Chondrocyte (in vitro differentiated cells): ENCODE measurements at regions not wholly inside any gene's neighbourhood (a gene's known extent, or its start where the extent isn't known, plus 50 kb on each side); places are given as distances from the start of the nearest gene placed in this dataset.
"Not testable (repeated sequence)": the region's sequence is repeated elsewhere in the genome, so short reads cannot be mapped to it uniquely, and the experiment has no call there.

Source experiments
- DNase-seq: peaks from one replicate; pipeline ENCODE4 v3.0.0; 2021; ENCODE audit warnings: mixed read lengths, low spot score
- H3K27ac Mint-ChIP-seq: one replicate; pipeline ENCODE4 v1.8.0; 2021; ENCODE audit warnings: mild to moderate bottlenecking, moderate library complexity, mixed read lengths; ENCODE audit not compliant: unreplicated experiment
- H3K27me3 Mint-ChIP-seq: 2 replicates; pipeline ENCODE4 v1.8.0; 2021; ENCODE audit warnings: low read depth, mixed read lengths
- H3K36me3 Mint-ChIP-seq: 2 replicates; pipeline ENCODE4 v1.8.0; 2021; ENCODE audit warnings: low read depth, mixed read lengths
- H3K4me1 Mint-ChIP-seq: 2 replicates; pipeline ENCODE4 v1.8.0; 2021; ENCODE audit warnings: low read depth, mild to moderate bottlenecking, mixed read lengths
- H3K4me3 Mint-ChIP-seq: one replicate; pipeline ENCODE4 v1.8.0; 2021; ENCODE audit warnings: mild to moderate bottlenecking, moderate library complexity, mixed read lengths; ENCODE audit not compliant: unreplicated experiment
- H3K9me3 Mint-ChIP-seq: 2 replicates; pipeline ENCODE4 v1.8.0; 2021; ENCODE audit warnings: low read depth, mixed read lengths
- TF ChIP-seq, protein P1 (sequence below): fragments of 200-600 bp; sonication (generic); IDR thresholded peaks from 2 replicates; pipeline ENCODE4 v1.5.0; 2021; ENCODE audit warnings: antibody characterized with exemption, mild to moderate bottlenecking, moderate library complexity

DNA sequence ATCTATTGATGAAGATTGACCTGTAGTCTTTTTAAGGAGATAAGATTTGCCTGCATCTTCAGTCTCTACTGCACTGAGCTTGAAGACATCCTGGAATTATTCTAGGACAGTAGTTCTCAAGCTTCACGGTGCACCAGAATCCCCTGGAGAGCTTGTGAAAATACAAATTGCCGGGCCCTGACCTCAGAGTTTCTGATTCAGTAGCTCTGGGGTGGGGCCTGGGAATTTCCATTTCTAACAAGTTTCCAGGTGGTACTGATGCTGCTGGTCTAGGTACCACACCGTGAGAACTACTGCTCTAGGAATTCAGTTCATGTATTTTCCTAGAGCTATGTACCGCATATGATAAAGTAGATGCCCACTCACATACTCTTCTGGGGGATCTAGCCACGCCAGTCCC, 246.1 kb downstream of the HS3ST3B1 start:
- Mint-ChIP-seq H3K27ac (no peak overlapping the region), H3K27me3 (no peaks in the 10 kb centered on the region), H3K4me1 (peaks cover 4% of the 10 kb centered on the region), H3K36me3 (no peaks in the 10 kb centered on the region), H3K4me3 (no peak overlapping the region), H3K9me3 (peaks cover 2% of the 10 kb centered on the region)
- TF ChIP-seq, protein P1, sequence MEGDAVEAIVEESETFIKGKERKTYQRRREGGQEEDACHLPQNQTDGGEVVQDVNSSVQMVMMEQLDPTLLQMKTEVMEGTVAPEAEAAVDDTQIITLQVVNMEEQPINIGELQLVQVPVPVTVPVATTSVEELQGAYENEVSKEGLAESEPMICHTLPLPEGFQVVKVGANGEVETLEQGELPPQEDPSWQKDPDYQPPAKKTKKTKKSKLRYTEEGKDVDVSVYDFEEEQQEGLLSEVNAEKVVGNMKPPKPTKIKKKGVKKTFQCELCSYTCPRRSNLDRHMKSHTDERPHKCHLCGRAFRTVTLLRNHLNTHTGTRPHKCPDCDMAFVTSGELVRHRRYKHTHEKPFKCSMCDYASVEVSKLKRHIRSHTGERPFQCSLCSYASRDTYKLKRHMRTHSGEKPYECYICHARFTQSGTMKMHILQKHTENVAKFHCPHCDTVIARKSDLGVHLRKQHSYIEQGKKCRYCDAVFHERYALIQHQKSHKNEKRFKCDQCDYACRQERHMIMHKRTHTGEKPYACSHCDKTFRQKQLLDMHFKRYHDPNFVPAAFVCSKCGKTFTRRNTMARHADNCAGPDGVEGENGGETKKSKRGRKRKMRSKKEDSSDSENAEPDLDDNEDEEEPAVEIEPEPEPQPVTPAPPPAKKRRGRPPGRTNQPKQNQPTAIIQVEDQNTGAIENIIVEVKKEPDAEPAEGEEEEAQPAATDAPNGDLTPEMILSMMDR: no peak
- no peak for DNase-seq

DNA sequence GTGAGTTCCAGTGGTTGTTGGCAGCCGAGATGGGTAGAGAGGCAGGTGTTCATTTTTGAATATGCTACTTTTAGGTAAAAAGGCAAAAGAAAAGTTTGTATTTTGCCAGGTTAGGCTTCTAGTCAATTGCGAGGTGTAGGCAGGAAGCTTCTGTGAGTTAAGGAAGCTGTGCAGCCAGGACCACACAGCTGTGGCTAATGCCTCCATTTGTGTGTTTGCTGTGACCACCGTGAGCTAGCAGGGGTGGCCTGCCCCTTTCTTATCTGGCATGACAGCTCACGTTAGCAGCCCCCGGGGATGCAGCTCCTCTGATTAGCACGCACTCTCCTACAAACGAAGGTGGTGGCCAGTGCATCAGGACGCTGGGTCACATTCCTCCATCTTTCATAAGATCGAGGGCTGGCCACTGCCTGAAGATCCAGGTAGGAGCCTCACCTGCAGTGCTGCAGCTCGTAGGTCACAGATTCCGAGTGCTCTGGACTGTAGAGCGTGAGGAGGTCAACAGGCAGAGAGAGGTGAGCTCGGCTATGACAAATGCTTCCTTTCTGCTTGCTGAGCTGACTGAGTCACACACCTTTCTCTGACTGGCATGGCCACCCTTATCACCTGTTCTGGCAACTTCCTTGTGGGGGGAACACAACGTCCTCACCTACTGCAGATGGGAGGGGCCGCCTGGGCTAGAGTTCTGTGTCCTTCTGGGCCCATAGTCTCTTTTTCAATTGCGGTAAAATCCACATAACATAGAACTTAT, 244.4 kb downstream of the HS3ST3B1 start:
- Mint-ChIP-seq H3K27ac (no peak overlapping the region), H3K27me3 (no peaks in the 10 kb centered on the region), H3K36me3 (no peaks in the 10 kb centered on the region), H3K9me3 (peaks cover 2% of the 10 kb centered on the region), H3K4me3 (no peak overlapping the region), H3K4me1 (peaks cover 9% of the 10 kb centered on the region)
- no peak for DNase-seq
- TF ChIP-seq, protein P1: no peak

DNA sequence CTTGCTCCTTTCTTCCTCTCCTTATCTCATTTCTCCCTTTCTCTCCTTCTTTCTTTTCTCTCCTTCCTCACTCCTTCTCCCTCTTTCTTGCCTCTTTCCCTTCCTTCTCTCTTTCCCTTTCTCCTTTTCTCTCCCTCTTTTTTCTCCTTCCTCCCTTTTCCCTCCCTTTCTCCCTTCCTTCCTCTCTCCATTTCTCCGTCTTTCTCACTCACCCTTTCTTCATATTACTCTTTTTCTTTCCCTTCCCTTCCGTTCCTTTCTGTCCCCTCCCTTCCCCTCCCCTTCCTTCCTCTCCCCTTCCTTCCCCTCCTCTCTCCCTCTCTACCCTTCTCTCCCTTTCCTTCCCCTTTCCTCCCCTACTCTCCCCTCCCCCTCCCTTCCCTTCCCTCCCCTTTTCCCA, 240.8 kb downstream of the HS3ST3B1 start:
- no peak overlapping the region for H3K4me3 Mint-ChIP-seq
- no peak overlapping the region for H3K27ac Mint-ChIP-seq
- H3K27me3 Mint-ChIP-seq: no peaks in the 10 kb centered on the region
- H3K4me1 Mint-ChIP-seq: peaks cover 11% of the 10 kb centered on the region
- TF ChIP-seq, protein P1: no peak
- no peak for DNase-seq
- H3K36me3 Mint-ChIP-seq: peaks cover 2% of the 10 kb centered on the region
- H3K9me3 Mint-ChIP-seq: peaks cover 13% of the 10 kb centered on the region

DNA sequence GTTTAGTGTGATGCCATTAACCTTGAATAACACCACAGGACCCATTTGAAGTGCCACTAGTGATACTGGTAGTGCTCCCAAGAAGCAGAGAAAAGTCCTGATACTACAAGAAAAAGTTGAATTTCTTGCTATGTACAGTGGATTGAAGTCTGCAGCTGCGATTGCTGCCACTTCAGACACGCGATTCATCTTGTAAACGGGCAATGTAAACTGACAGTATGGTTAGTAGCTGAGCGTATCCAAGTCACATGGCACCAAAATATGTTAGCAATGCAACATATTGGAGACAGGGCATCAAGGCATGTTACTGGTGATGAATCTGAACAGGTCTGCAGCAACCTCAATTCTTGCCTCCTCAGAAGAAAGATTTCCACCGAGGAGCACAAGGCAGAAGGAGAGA, 238.9 kb downstream of the HS3ST3B1 start:
- Mint-ChIP-seq H3K27me3 (no peaks in the 10 kb centered on the region), H3K36me3 (peaks cover 2% of the 10 kb centered on the region), H3K9me3 (peaks cover 13% of the 10 kb centered on the region), H3K4me3 (no peak overlapping the region), H3K27ac (no peak overlapping the region), H3K4me1 (peaks cover 11% of the 10 kb centered on the region)
- TF ChIP-seq, protein P1: no peak
- no peak for DNase-seq

DNA sequence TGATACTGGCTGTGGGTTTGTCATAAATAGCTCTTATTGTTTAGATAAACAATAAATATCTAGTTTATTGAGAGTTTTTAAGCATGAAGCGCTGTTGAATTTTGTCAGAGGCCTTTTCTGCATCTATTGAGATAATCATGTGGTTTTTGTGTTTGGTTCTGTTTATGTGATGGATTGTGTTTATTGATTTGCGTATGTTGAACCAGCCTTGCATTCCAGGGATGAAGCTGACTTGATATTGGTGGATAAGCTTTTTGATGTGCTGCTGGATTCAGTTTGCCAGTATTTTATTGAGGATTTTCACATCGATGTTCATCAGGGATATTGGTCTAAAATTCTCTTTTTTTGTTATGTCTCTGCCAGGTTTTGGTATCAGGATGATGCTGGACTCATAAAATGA, 231.4 kb downstream of the HS3ST3B1 start:
- not testable (repeated sequence) for H3K27me3 Mint-ChIP-seq, DNase-seq, H3K4me1 Mint-ChIP-seq, H3K36me3 Mint-ChIP-seq, H3K4me3 Mint-ChIP-seq, H3K27ac Mint-ChIP-seq
- peaks cover 28% of the 10 kb centered on the region for H3K9me3 Mint-ChIP-seq
